SK-N-MC (cell line): ENCODE measurements at regions not wholly inside any gene's neighbourhood (a gene's known extent, or its start where the extent isn't known, plus 50 kb on each side); places are given as distances from the start of the nearest gene placed in this dataset.

Experiments
- DNase-seq: peaks from one replicate; pipeline ENCODE4 v3.0.0-alpha.2; 2011; ENCODE audit warnings: low read depth, low spot score
- H3K27ac ChIP-seq: fragments of 200-600 bp; sonication (generic); 2 replicates; pipeline ENCODE4 v1.5.1; 2016; ENCODE audit warnings: mixed run types
- H3K36me3 ChIP-seq: fragments of 200-600 bp; sonication (generic); 2 replicates; pipeline ENCODE4 v1.6.1; 2017; ENCODE audit warnings: antibody characterized with exemption, low read length, mixed read lengths; ENCODE audit not compliant: insufficient read depth
- H3K4me3 ChIP-seq: fragments of 200-600 bp; sonication (generic); 2 replicates; pipeline ENCODE4 v1.5.1; 2016
- H3K9ac ChIP-seq: fragments of 200-600 bp; sonication (generic); 2 replicates; pipeline ENCODE4 v1.8.0; 2017; ENCODE audit warnings: mixed run types, mixed read lengths; ENCODE audit not compliant: insufficient read length
- H3K9me3 ChIP-seq: fragments of 200-600 bp; sonication (generic); 2 replicates; pipeline ENCODE4 v1.6.1; 2017; ENCODE audit warnings: low read depth, mild to moderate bottlenecking, antibody characterized with exemption, low read length, moderate library complexity, mixed read lengths
- EZH2 ChIP-seq: fragments of 200-600 bp; sonication (generic); IDR thresholded peaks from one replicate; pipeline ENCODE4 v1.6.1; 2017; ENCODE audit warnings: antibody characterized with exemption
- FOXP2 ChIP-seq: optimal IDR thresholded peaks from 2 replicates; pipeline ENCODE3; 2011; ENCODE audit warnings: mild to moderate bottlenecking, moderate library complexity; ENCODE audit not compliant: insufficient read depth; ENCODE audit errors: extremely low read length, control extremely low read depth
- POLR2AphosphoS5 ChIP-seq: IDR thresholded peaks from 2 replicates; pipeline ENCODE4 v1.6.1; 2012; ENCODE audit warnings: mild to moderate bottlenecking, low read depth, low read length, borderline replicate concordance

GRCh38 chr9:2313512-2313911, 298.4 kb downstream of the SMARCA2 start:
- Histone ChIP-seq H3K36me3 (no peaks in the 10 kb centered on the region), H3K27ac (no peak overlapping the region), H3K9ac (no peak overlapping the region), H3K9me3 (peaks cover 5% of the 10 kb centered on the region; the same call in 1 of the 2 replicates), H3K4me3 (no peak overlapping the region)
- TF ChIP-seq EZH2 (no peak), POLR2AphosphoS5 (no peak), FOXP2 (no peak)
- DNase-seq, result no peak

- no peaks in the 10 kb centered on the region for H3K9me3 ChIP-seq
- no peak overlapping the region for H3K27ac ChIP-seq
- no peak for DNase-seq
- H3K36me3 ChIP-seq, result no peaks in the 10 kb centered on the region
- H3K4me3 ChIP-seq, result no peak overlapping the region
- H3K9ac ChIP-seq, result no peak overlapping the region
- TF ChIP-seq EZH2 (no peak), POLR2AphosphoS5 (no peak), FOXP2 (no peak)
Measured at GRCh38 chr9:2317591-2317990, 302.4 kb downstream of the SMARCA2 start.

- TF ChIP-seq EZH2 (no peak), POLR2AphosphoS5 (no peak), FOXP2 (no peak)
- H3K9me3 ChIP-seq, result no peaks in the 10 kb centered on the region
- DNase-seq, result no peak
- H3K4me3 ChIP-seq, result no peak overlapping the region
- H3K9ac ChIP-seq, result no peak overlapping the region
- no peak overlapping the region for H3K27ac ChIP-seq
- H3K36me3 ChIP-seq, result no peaks in the 10 kb centered on the region
Measured at GRCh38 chr9:2319421-2319820, 302.2 kb upstream of the VLDLR start.

- H3K36me3 ChIP-seq, result no peaks in the 10 kb centered on the region
- H3K27ac ChIP-seq, result no peak overlapping the region
- TF ChIP-seq EZH2 (no peak), FOXP2 (no peak), POLR2AphosphoS5 (no peak)
- no peak overlapping the region for H3K4me3 ChIP-seq
- DNase-seq, result no peak
- no peaks in the 10 kb centered on the region for H3K9me3 ChIP-seq
- H3K9ac ChIP-seq, result no peak overlapping the region
Measured at GRCh38 chr9:2320114-2320513, 301.5 kb upstream of the VLDLR start.

- DNase-seq, result no peak
- TF ChIP-seq EZH2 (no peak), FOXP2 (no peak), POLR2AphosphoS5 (no peak)
- H3K9me3 ChIP-seq, result no peaks in the 10 kb centered on the region
- H3K36me3 ChIP-seq, result no peaks in the 10 kb centered on the region
- no peak overlapping the region for H3K27ac ChIP-seq
- H3K9ac ChIP-seq, result no peak overlapping the region
- H3K4me3 ChIP-seq, result no peak overlapping the region
Measured at GRCh38 chr9:2320632-2321031, 301.0 kb upstream of the VLDLR start.

GRCh38 chr9:2321523-2322148, 300.0 kb upstream of the VLDLR start:
- H3K9ac ChIP-seq, result no peak overlapping the region
- no peaks in the 10 kb centered on the region for H3K9me3 ChIP-seq
- DNase-seq, result no peak

GRCh38 chr9:2324742-2325141, 296.8 kb upstream of the VLDLR start:
- TF ChIP-seq POLR2AphosphoS5, result no peak
- TF ChIP-seq FOXP2, result no peak
- TF ChIP-seq EZH2, result no peak
- Histone ChIP-seq H3K27ac (no peak overlapping the region), H3K4me3 (no peak overlapping the region), H3K9me3 (no peaks in the 10 kb centered on the region), H3K36me3 (no peaks in the 10 kb centered on the region), H3K9ac (no peak overlapping the region)
- DNase-seq, result no peak

More at GRCh38 chr9:2321523-2322148, 300.0 kb upstream of the VLDLR start:
- H3K4me3 ChIP-seq, result no peak overlapping the region
- TF ChIP-seq POLR2AphosphoS5, result no peak
- TF ChIP-seq EZH2, result no peak
- TF ChIP-seq FOXP2, result no peak
- no peak overlapping the region for H3K27ac ChIP-seq
- no peaks in the 10 kb centered on the region for H3K36me3 ChIP-seq

GRCh38 chr9:2332663-2333062, 288.9 kb upstream of the VLDLR start:
- no peak overlapping the region for H3K9ac ChIP-seq
- no peak for DNase-seq

GRCh38 chr9:2335260-2335659, 286.3 kb upstream of the VLDLR start:
- no peak for DNase-seq
- H3K36me3 ChIP-seq, result no peaks in the 10 kb centered on the region
- no peak for TF ChIP-seq POLR2AphosphoS5
- TF ChIP-seq FOXP2, result no peak
- TF ChIP-seq EZH2, result no peak

More at GRCh38 chr9:2332663-2333062, 288.9 kb upstream of the VLDLR start:
- Histone ChIP-seq H3K9me3 (no peaks in the 10 kb centered on the region), H3K4me3 (no peak overlapping the region), H3K36me3 (no peaks in the 10 kb centered on the region), H3K27ac (no peak overlapping the region)
- no peak for TF ChIP-seq FOXP2
- no peak for TF ChIP-seq POLR2AphosphoS5
- no peak for TF ChIP-seq EZH2

More at GRCh38 chr9:2335260-2335659, 286.3 kb upstream of the VLDLR start:
- Histone ChIP-seq H3K9me3 (no peaks in the 10 kb centered on the region), H3K4me3 (no peak overlapping the region), H3K27ac (no peak overlapping the region), H3K9ac (no peak overlapping the region)
